NCI-H2227 treated with DMSO at 0.1 percent for 48 hours (cell line): ENCODE measurements at regions not wholly inside any gene's neighbourhood (a gene's known extent, or its start where the extent isn't known, plus 50 kb on each side); places are given as distances from the start of the nearest gene placed in this dataset.
A peak's percentile ranks its signal among the peaks of the same experiment; 100 is the strongest.
"Not testable (repeated sequence)": the region's sequence is repeated elsewhere in the genome, so short reads cannot be mapped to it uniquely, and the experiment has no call there.

ENCODE experiments used
- DNase-seq: peaks from one replicate; lab custom pipeline; 2025; lab: John Stamatoyannopoulos, UW

DNA sequence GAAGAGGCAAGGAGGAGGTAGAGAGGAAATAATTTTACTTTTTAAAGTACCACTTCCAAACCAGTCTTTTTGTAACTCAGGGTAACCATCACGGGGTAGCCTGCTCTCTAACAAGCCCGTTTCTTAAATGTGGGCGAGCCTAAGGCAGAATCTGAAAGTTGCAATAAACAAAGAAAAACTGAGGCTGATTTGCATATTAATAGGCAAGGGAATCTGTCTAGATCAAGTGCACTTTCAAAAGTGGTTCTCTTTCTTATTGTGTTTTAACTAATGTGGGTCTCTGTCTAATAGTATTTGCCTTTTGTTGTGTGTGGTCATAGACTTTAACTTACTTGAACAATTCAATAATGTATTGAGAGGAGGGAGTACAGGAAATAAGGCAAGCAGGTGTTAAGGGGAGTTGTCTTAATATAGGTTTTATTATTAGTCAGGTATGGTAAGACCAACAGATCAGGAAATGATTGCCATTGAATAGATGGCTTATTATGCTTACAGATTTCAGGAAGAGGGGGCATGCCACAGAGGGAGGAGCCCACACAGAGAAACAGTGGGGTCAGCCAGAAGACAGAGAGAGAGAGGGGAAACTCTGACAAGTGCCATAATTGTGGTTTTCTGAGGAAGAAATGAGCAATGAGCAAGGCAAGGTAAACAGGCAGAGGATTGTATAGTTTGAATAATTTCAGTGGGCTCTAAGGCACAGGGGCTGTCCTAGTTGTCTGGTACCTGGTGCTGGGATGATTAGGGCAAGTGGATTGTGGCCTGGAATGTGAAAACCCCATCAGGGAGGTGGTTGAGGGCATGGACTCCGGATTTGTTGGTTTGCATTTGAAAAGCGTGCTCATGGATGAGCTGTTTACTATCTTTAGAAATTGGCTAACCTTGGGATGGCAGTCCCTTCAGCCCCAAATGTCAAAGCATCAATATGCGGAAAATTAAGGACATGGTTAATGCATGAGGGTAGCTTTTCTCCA lies 237.2 kb downstream of the TOX3 start:
- DNase-seq, result no peak

DNA sequence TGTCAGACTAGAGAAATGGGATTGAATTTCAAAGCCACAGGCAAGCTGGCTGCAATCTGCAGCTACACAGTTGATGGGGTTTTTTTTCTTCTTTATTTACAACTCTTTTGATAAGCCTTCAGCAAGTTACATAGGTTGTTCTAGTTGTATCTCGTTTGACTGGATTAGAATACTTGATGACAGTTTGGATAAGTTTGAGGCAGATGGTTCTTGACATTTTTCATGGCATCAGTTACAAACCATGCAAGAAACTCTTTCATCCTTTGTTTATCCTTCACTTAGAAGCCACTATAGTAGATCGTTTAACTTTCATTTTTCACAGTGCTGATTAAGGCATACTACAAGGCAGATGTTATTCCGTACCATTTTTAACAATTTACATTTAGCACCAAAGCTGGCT lies 238.9 kb downstream of the TOX3 start:
- DNase-seq, result no peak

DNA sequence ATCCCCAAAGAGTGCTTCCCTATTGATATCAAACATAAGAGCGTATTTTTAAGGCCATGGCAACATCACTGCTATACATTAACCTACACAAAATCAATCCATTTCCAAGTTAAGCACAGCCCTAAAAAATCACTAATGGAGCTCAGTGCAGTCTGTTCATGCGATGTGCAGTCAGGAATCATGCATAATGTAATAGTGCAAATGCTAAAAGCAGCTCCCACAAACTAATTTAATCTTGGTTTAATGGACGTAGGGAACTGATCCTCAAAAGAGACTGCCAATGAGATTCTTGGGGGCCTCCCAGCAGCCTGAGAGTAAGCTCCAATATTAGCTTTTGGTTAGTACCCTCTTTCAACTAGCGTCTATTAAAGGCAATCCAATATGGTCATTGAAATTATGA lies 245.9 kb downstream of the TOX3 start:
- DNase-seq, result no peak

DNA sequence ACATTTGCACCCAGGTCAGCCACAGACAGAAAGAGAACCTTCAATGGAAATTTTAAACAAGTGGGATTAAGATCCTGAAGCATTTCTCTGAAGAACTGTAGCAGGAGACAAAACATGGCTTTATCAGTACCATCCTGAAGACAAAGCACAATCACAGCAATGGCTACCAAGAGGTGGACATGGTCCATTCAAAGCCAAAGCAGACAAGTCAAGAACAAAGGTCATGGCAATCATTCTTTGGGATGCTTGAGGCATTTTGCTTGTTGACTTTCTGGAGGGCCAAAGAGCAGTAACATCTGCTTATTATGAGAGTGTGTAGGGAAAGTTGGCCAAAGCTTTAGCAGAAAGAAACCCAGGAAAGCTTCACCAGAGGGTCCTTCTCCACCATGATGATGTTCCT lies 248.2 kb downstream of the TOX3 start:
- no peak for DNase-seq

DNA sequence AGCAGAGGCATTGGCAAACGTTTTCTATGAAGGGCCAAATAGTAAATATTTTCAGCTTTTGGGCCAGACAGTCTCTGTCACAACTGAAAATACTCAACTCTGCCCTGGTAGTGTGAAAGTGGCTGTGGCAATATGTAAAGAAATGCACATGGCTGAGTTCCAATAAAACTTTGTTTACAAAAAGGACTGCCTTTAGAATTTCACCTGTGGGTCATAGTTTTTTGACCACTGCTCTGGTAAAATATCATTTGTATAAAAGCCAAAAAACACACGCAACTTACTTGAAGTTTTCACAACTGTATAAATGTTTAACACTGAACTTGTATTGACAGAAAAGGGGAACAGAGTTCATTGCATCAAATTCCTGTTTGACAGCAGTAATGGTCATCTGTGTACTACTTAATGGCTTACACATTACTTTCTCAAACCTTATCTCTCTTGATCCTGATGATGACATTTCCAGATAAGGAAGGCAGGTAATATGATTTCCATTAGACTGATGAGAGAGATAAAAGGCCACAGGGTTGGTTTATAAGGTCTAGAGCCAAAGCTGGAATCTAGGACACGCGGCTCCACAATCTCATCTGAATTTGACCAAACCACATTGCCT lies 250.1 kb downstream of the TOX3 start:
- DNase-seq, result not testable (repeated sequence)

DNA sequence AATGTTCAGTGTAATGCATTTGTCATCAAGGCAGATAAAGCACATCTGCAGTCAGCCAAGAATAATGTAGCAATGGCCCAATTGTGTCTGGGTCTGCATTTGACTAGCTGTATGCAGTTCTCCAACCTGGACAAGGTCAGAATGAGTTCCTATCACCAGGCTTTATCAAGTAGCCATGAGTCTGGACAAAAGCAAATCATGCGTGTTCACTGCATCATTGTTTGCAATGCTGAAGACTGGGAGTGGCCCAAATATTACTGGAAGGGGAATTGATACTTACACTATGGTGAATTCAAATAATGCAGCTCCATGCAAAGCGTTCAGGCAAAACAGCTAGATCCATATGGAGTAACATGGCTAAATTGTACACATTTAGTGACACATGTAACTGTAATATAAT lies 250.9 kb downstream of the TOX3 start:
- DNase-seq, result no peak

DNA sequence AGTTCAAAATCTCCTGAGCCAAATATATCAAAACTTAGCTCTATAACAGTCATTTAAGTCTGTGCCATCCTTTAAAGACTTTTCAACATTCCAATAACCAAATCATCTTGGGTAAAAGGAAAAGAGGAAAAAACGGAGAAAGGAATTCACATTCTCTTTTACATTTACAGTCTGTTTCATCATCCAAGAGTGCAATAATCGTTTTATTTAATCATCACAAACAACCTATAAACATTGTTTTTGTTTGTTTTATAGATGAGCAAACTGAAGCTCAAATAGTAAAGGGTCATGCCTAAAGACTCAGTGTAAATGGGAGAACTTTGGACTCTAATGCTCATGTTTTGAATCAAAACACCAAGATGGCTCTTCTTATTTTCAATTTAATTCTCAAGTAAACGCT lies 252.3 kb downstream of the TOX3 start:
- no peak for DNase-seq

DNA sequence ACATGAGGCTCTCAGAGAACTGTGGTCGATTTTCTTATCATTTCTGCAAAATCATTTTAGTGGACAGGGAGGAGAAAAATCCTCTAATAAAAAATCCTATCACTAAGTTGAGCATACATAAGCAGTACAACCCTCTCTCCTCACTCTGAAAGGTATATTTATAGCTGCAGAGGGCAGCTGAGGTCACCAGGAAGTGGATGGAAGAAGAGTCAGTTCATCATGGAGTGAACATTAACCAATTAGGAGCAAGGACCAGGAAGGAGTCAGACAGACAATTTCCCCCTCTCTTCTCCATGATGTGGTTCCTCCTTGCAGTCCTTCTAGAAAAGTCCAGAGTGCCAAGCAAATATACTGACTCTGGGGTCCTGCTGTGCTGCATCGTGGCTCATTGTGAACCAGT lies 253.7 kb downstream of the TOX3 start:
- DNase-seq, result peak; percentile 13

DNA sequence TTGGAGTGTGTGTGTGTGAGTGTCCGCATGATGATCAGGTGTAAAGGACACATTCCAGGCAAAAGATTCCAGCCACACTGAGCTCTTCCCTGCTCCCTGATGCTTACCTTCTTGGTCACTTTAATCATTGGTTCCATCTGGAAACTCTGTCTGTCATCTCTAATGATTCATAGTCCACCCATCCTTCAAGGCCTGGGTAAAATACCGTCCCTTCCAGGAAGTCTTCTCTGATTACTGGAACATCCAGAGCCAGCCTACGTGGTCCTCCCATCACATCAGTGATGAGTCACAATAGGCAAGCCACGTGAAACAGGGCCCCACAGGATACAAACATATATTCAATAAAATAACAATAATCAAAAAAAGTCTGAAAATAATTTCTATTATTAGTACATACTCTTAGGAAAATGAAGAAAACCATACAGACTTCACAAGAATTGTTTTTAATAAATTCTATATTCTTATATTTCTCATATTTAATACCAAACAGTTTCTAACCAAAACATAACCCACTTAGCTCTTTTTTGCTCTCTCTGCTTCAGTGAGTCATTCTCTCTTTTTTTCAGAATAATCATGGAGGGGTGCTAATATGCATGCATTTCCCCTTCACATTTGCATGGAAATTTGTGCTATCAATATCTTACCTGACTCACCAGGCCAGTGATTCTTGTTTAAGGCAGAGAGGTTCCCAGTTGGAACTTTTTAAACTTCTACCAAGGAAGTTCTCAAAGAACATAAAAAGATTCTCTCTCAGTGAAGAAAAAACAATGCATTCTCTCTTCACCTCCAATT lies 263.2 kb downstream of the TOX3 start:
- DNase-seq, result no peak

DNA sequence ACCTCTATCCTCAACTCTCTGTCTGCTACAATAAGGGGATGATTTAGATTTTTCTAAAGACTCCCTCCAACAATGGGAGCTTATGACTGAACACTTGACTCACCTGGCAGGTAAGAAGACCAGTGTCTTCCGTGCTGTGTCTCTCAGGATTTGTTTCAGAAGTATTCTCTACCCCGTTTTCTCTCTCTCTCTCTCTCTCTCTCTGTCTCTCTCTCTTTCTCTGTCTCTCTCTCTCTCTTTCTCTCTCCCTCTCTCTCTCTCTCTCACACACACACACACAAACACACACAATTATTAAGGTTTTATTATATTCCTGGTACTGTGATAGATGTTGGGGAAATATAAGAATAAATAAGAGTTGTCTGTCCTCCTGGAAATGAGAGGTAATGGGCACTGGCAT lies 263.9 kb downstream of the TOX3 start:
- no peak for DNase-seq

DNA sequence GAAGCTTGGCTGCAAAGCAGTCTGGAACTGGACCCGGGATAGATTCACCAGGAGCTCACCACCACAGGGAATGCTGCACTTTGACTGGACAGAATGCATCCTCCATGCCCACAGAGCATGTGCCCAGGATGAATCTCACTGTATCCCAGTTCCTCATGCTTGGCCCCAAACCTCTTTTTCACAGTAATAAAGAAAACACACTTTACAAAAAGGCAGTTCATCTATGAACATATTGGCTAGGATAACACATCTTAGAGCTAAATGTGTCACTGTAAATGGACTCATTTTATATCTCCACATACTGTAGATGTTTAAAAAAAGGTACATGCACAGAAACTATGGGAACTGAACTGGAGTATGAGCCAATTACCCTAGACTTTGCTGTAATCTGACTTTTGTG lies 266.9 kb downstream of the TOX3 start:
- no peak for DNase-seq

DNA sequence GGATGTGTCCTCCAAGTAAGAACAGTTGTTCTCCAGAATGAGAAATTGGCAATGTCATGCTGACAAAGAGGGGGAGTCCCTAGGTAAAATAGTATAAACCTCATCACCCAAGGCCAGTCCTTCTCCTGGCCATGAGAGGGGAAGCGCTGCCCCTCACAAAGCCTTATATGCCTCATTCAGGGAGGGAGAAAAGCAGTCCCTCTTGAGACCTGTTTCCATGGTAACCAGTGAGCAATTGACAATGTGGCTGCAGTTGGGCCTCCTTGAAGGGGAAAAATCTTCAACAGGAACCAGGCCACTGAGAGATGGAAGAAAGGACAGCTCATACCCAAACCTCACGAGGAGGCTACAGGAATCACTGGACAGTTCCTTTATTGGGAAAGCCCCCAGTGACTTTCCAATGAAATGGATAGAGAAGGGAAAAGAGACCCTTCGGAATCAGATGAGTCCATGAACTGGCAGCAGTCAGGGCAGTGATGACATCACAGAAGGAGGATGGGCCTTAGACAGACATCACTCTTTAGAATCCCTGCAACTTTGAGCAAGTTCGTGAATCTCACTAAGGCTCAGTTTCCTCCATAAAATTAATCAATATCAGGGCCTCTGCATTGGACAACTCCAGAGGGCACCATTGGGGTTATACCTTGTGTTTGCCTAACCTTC lies 275.7 kb downstream of the TOX3 start:
- no peak for DNase-seq

DNA sequence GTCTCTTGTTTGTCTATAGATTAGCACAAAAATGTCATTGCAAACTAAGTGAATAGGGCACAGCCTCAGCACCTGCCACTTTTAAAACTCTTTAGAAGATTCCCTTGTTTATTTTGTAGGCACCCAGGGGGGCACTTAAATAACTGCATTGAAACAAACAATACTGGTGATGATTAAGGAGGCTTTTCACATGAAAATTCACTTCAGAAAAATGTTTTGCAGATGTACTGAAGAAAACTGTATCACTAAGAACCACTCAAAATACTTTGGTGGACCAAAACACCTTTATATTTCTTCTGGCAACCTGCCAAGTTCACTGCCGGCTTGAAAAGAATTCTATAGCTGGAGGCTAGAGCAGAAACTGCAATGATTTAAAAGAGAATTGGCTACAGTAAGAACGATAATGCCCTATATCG lies 281.5 kb downstream of the TOX3 start:
- DNase-seq, result peak; percentile 83

DNA sequence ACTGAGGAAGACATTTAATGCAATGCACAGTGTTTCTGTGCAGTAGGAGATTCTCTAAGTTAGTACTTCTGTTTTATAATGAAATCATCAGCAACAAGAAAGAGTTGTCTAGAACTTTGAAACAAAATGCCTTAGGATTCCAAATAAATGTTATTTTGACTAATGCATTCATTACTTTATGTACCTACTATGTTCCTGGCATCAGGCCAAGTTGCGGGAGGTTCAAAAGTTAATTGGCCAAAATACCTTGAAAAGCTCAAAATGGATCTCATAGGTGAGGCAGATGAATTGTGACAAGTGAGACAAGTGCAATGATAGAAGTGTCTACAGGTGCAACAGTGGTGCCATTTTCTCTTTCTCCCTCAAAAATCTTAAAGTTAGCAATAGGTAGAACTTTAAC lies 289.4 kb downstream of the TOX3 start:
- DNase-seq, result no peak

DNA sequence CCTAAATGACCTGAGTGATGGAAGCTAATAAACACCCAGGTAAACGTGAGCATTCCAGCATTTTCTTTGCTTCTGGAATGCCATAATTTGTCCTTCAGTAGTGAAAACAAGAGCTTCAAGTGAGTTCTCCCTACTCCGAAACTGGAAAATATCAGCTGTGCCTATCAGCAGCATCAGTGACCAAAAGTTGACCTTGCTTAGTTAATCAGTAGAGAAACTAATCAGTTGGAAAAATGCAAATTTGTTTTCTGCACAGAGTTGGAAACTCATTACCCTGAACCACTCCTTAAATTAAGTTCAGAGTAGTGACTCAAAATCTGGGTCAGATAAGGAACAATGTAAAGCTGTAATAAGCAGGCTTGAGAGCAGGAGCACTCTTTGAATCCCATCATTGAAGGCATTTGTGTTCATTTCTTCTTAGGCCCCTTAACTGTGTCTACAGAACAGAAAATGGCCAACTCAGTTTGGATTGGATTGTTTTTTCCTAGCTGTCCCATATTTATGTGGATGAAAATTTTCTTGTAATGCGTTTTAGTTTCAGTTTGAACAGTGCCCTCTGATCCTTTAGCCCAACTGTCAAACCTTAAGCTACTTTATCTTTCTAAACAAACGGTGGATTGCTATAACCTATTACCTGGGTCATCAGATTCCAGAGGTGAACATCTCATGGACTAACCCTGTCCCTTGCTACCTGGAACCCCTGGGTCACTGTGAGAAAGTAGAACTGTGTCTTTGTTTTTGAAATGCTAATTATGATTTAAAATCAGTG lies 290.4 kb downstream of the TOX3 start:
- DNase-seq, result no peak

DNA sequence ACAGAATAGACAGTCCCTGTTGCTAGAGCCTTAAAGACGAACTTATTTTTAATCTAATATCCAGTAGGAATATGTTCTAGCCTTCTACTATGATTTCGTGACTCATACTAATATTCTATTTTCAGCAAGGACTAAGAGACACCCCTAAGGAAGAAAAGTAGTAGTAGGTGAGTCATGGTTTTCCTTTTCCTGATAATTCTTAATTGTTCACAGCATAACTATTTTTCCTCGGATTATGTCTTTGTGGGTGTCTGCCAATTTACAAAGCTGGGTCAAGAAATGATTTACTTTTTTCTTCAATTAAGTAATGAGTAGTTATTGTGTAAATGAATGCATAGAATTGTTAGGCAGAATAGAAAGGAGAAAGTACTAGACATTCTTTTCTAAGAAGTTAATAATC lies 292.2 kb downstream of the TOX3 start:
- DNase-seq, result no peak

DNA sequence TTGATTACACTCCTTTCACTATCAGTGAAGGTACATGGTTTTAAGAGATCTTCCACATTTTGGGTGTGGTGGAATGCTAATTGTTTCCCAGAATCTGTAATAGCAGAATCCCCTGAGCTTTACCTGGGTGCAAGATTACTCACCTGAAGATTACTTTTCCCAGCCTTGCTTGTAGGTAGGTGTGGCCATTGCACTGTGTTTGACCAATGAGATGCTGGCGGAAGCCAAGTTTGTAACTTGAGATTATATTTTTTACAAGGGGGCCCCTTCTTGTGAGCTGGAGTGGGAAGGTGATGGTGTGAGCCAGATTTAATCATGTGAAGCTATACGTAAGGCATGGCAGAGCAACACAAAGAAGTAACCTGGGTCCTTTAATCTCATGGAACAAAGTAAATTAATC lies 294.3 kb downstream of the TOX3 start:
- no peak for DNase-seq

DNA sequence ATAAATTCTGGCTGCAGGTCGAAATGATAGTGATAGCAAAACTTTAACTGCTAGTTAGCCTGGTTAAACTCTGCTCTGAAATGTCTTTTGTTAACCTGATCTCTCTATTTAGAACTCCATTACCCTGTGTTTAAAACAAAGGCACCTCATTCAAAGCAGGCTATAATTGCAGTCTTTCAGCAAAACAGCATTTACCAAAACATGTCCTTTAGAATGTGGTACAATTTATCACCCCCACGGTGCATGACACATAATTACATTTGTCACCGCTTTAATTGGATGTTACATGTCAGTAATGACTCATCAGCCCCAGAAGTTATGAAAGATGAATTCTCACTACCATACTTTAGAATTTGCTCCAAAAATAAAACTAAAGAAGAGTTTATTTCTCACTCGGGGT lies 295.4 kb downstream of the TOX3 start:
- DNase-seq, result no peak

DNA sequence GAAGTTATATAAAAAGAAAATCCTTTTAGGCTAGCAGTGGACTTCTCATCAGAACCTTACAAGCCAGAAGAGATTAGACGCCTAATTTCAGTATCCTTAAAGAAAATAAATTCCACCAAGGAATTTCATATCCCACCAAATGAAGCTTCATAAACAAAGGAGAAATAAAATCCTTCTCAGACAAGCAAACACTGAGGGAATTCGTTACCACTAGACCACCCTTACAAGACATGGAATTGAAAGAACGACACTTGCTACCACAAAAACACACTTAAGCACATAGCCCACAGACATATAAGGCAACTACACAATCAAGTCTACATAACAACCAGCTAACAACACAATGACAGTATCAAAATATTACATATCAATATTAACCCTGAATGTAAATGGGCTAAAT lies 299.2 kb downstream of the TOX3 start:
- no peak for DNase-seq

DNA sequence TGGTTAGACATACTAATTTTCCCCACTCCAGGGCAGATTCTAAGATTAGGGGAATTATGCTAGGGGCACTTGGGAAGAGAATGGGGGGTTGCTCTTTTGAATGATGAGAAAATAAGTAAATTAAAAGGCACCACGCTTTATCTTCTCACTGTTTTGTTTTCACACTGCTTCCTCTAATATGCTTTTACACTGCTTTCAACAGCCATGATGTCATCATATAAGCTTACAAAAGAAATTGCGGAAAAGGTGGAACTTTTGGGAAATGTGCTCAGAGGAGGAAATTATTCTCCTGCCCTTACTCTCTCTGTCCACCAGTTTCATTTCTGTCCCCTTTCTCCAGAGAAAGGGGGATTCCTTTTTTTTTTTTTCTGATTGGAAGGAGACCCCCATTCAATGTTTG lies 308.2 kb downstream of the TOX3 start:
- no peak for DNase-seq

DNA sequence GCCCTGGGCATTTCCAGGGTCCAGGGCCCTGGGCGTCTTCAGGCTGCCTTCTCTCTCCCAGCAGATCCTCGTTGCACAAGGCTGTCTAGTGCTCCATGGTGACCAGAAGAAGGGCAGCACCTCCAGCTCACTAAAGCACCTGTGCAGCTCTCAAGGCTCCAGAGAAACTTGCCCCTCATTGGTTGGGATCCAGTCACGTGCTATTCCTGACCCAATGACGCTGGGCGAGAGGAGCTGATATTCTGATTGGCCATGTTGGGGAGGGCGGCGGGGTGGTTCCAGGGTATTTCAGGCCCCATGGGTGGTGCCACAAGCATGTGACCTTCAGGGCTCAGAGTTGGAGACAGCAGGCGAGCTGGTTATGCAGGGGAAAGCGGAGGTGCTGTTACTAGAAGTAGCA lies 309.1 kb downstream of the TOX3 start:
- no peak for DNase-seq

DNA sequence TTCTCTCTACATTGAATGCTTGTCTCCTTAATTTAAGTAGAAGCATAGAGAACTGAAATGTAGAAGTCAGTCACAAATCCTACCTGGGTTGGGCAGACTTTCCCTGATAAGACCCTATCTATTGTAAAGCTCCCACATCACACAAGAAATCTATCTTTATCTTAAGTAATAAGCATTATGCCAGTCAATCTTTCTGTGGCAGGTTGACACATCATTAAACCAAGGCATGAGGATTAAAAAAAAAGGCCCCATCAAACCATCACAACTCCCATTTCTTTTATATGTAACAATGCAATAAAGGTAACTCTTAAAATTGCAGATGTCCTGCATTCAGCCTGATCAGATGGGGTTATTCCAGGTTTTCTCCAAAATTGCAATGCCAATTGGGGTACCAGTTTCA lies 311.8 kb downstream of the TOX3 start:
- no peak for DNase-seq
